CD4-positive, alpha-beta T cell (primary cell): ENCODE measurements at regions not wholly inside any gene's neighbourhood (a gene's known extent, or its start where the extent isn't known, plus 50 kb on each side); places are given as distances from the start of the nearest gene placed in this dataset.

Experiments
- ATAC-seq: fragments of 200-7000 bp; cut with Tn5 transposase; one replicate; pipeline ENCODE4 v1.10.0; 2022; ENCODE audit warnings: mild to moderate bottlenecking; ENCODE audit not compliant: poor library complexity
- CTCF ChIA-PET: fragments of 350-600 bp; sonication (Branson Sonifier 250); formaldehyde crosslinking; loops from one replicate; lab custom pipeline; 2021; ENCODE audit warnings: antibody characterized with exemption, inconsistent platforms; lab: Charles Lee
- POLR2A ChIA-PET: fragments of 350-600 bp; sonication (Branson Sonifier 250); formaldehyde crosslinking; loops from one replicate; lab custom pipeline; 2021; ENCODE audit warnings: antibody characterized with exemption, inconsistent platforms; lab: Charles Lee
- DNase-seq, 14 experiments: peaks; one replicate each; pipeline ENCODE4 v3.0.0-alpha.2; 2013 to 2020; ENCODE audit warnings: mixed read lengths in 2 of 14
- H3K27ac ChIP-seq, 2 donors: one replicate each; pipeline versions ENCODE4 v1.5.1 to v1.7.0; 2013; ENCODE audit warnings: low read length in 2 of 2, low read depth in 1 of 2, mild to moderate bottlenecking in 1 of 2
- H3K27me3 ChIP-seq, 2 experiments: 1 replicate in 1 of 2; 2 replicates in 1 of 2; pipeline versions ENCODE4 v1.6.1 to v1.7.0; 2013; ENCODE audit warnings: low read length in 2 of 2, control low read depth in 1 of 2, mild to moderate bottlenecking in 1 of 2, moderate library complexity in 1 of 2; ENCODE audit not compliant: insufficient read depth in 2 of 2, control insufficient read depth in 1 of 2
- H3K36me3 ChIP-seq: one replicate; pipeline ENCODE4 v1.6.1; 2013; ENCODE audit warnings: low read length, control low read depth; ENCODE audit not compliant: insufficient read depth
- H3K4me1 ChIP-seq: one replicate; pipeline ENCODE4 v1.6.1; 2013; ENCODE audit warnings: low read length, control low read depth; ENCODE audit not compliant: insufficient read depth
- H3K4me3 ChIP-seq: one replicate; pipeline ENCODE4 v1.5.1; 2013; ENCODE audit warnings: mild to moderate bottlenecking, low read length, moderate library complexity
- H3K9me3 ChIP-seq, 2 experiments: 1 replicate in 1 of 2; 2 replicates in 1 of 2; pipeline versions ENCODE4 v1.6.1 to v1.7.0; 2013; ENCODE audit warnings: low read length in 2 of 2, mild to moderate bottlenecking in 2 of 2, control low read depth in 1 of 2, moderate library complexity in 1 of 2; ENCODE audit not compliant: control insufficient read depth in 1 of 2, insufficient read depth in 1 of 2
- H3K27ac Mint-ChIP-seq: one replicate; pipeline ENCODE4 v1.8.0; 2020; ENCODE audit warnings: mixed read lengths
- H3K27me3 Mint-ChIP-seq: one replicate; pipeline ENCODE4 v1.8.0; 2021; ENCODE audit warnings: mixed read lengths
- H3K36me3 Mint-ChIP-seq: one replicate; pipeline ENCODE4 v1.8.0; 2021; ENCODE audit warnings: low read depth, mixed read lengths
- H3K4me1 Mint-ChIP-seq: one replicate; pipeline ENCODE4 v1.8.0; 2021; ENCODE audit warnings: low read depth, mixed read lengths
- H3K4me3 Mint-ChIP-seq: one replicate; pipeline ENCODE4 v1.8.0; 2020; ENCODE audit warnings: mild to moderate bottlenecking, mixed read lengths
- H3K9me3 Mint-ChIP-seq: one replicate; pipeline ENCODE4 v1.8.0; 2020; ENCODE audit warnings: mixed read lengths
- CTCF ChIP-seq: fragments of 200-600 bp; IDR thresholded peaks from one replicate; pipeline ENCODE4 v1.8.0; 2022; ENCODE audit warnings: antibody characterized with exemption, mild to moderate bottlenecking
- intact Hi-C, 2 experiments: fragments of 100-400 bp; cut with DNase I in 1 of 2; cut with micrococcal nuclease in 1 of 2; formaldehyde crosslinking; loops; one replicate each; pipeline versions ENCODE4 v1.15.1 to v1.9.0; 2023 to 2025; cut with DNase I, micrococcal nuclease

DNA sequence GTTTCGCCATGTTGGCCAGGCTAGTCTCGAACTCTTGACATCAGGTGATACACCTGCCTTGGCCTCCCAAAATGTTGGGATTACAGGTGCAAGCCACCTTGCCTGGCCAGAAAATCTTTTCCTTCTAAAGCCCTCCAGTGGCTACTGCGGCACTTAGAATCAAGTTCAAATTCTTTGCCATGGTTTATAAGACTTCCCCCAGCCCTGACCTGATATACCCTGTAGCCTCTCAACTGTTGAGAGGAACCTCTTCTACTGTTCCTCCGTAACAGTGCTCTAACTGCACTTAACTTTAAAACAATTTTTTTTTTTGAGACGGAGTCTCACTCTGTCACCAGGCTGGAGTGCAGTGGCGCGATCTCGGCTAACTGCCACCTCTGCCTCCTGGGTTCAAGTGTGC lies 235.6 kb downstream of the BCAS1 start:
- H3K27ac ChIP-seq, result no peak overlapping the region
- peaks cover 2% of the 10 kb centered on the region for H3K9me3 Mint-ChIP-seq
- CTCF ChIA-PET, result no interaction called here

GRCh38 chr20:53834062-53834442 lies 236.3 kb downstream of the BCAS1 start:
- Mint-ChIP-seq H3K27ac (peak overlapping the region; percentile 73), H3K9me3 (no peaks in the 10 kb centered on the region), H3K36me3 (peaks cover 4% of the 10 kb centered on the region), H3K4me1 (peaks cover 63% of the 10 kb centered on the region), H3K27me3 (no peaks in the 10 kb centered on the region), H3K4me3 (no peak overlapping the region)
- intact Hi-C loops, result loop anchor here in 1 of 2 experiments (5.0 kb wide), 1 partner anchor 83 kb away; no protein-coding TSS in a partner anchor
- Histone ChIP-seq H3K4me3 (no peak overlapping the region), H3K27ac (no peak overlapping the region), H3K9me3 (no peaks in the 10 kb centered on the region), H3K27me3 (no peaks in the 10 kb centered on the region), H3K36me3 (no peaks in the 10 kb centered on the region), H3K4me1 (peaks cover 54% of the 10 kb centered on the region)
- CTCF ChIA-PET, result no interaction called here
- ATAC-seq (no peak), DNase-seq (no peak)
- POLR2A ChIA-PET, result no interaction called here
- TF ChIP-seq CTCF, result no peak

More for the DNA sequence above, 235.6 kb downstream of the BCAS1 start:
- Histone ChIP-seq H3K27me3 (no peaks in the 10 kb centered on the region), H3K36me3 (no peaks in the 10 kb centered on the region), H3K4me3 (no peak overlapping the region), H3K4me1 (peaks cover 54% of the 10 kb centered on the region), H3K9me3 (no peaks in the 10 kb centered on the region)
- intact Hi-C loops, result loop anchor here (5.0 kb wide), 2 partner anchors 82 to 83 kb away; no protein-coding TSS in a partner anchor
- Mint-ChIP-seq H3K4me1 (peaks cover 63% of the 10 kb centered on the region), H3K27ac (no peak overlapping the region), H3K27me3 (no peaks in the 10 kb centered on the region), H3K4me3 (peak overlapping the region; percentile 81), H3K36me3 (peaks cover 4% of the 10 kb centered on the region)
- DNase-seq (no peak), ATAC-seq (no peak)
- POLR2A ChIA-PET, result no interaction called here
- no peak for TF ChIP-seq CTCF

DNA sequence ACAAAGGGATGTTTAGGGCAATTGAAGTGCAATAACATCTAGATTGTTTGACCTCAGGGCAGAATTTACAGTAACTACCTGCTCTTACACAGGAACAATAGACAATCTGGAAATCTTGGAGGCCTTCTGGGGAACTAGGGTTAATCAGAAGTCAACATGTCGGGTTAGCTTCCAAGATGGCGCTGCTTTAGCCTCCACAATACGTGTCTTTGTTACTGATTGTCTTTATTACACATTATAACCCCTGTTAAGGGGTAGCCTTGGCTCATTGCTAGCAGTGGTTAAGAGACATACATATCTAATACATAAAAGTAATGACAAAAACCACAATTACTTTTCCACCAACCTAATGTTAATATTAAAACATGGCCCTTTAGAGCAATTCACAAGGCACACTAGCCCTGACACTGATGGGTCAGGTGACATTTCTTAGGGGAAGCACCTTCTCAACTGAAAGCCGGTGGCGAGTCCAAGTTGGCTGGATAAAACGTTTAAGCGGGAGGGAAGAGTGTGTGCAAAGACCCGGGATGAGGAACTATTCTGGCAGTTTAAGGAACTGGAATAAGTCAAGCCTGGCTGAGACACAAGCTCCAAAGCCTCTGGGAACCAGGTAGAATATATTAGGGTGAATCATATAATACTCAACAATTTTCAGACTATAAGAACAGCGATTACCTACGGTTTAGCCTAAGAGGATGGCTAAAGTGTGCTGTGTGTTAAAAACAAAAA lies 236.9 kb downstream of the BCAS1 start:
- H3K27me3 Mint-ChIP-seq, result no peaks in the 10 kb centered on the region
- ATAC-seq, result no peak
- no peaks in the 10 kb centered on the region for H3K9me3 ChIP-seq
- no peaks in the 10 kb centered on the region for H3K27me3 ChIP-seq
- peaks cover 4% of the 10 kb centered on the region for H3K36me3 Mint-ChIP-seq
- H3K27ac Mint-ChIP-seq, result peak overlapping the region; percentile 73
- no peaks in the 10 kb centered on the region for H3K9me3 Mint-ChIP-seq
- H3K4me1 ChIP-seq, result peaks cover 49% of the 10 kb centered on the region
- H3K4me3 ChIP-seq, result no peak overlapping the region
- no peak overlapping the region for H3K27ac ChIP-seq
- peaks cover 69% of the 10 kb centered on the region for H3K4me1 Mint-ChIP-seq
- no peak for DNase-seq
- POLR2A ChIA-PET, result no interaction called here
- CTCF ChIA-PET, result no interaction called here
- no peak overlapping the region for H3K4me3 Mint-ChIP-seq
- no peaks in the 10 kb centered on the region for H3K36me3 ChIP-seq
- no peak for TF ChIP-seq CTCF
- intact Hi-C loops, result loop anchor here in 1 of 2 experiments (5.0 kb wide), 1 partner anchor 84 kb away; no protein-coding TSS in a partner anchor
